Right lobe of liver (tissue), 6 donors: ENCODE measurements at regions not wholly inside any gene's neighbourhood (a gene's known extent, or its start where the extent isn't known, plus 50 kb on each side); places are given as distances from the start of the nearest gene placed in this dataset.

Experiments
- ATAC-seq, 4 donors: fragments of 200-7000 bp; cut with Tn5 transposase; one replicate each; pipeline ENCODE4 v1.9.1; 2020; ENCODE audit warnings: mild to moderate bottlenecking in 4 of 4, moderate library complexity in 4 of 4
- DNase-seq, 3 donors: peaks; one replicate each; pipeline ENCODE4 v3.0.0-alpha.2; 2020
- H3K27ac ChIP-seq, 3 donors: fragments of 200-600 bp; one replicate each; pipeline ENCODE4 v1.8.0; 2022
- H3K27me3 ChIP-seq, 2 donors: fragments of 200-600 bp; one replicate each; pipeline ENCODE4 v1.8.0; 2022
- H3K36me3 ChIP-seq, 4 donors: fragments of 200-600 bp; sonication (generic) in 1 of 4; one replicate each; pipeline versions ENCODE4 v1.5.1 to v1.8.0; 2017 to 2022; ENCODE audit warnings: control low read depth in 1 of 4
- H3K4me1 ChIP-seq, 4 donors: fragments of 200-600 bp; sonication (generic) in 1 of 4; one replicate each; pipeline versions ENCODE4 v1.5.1 to v1.8.0; 2017 to 2022; ENCODE audit warnings: control low read depth in 1 of 4
- H3K4me3 ChIP-seq, 3 donors: fragments of 200-600 bp; one replicate each; pipeline ENCODE4 v1.8.0; 2022
- H3K9me3 ChIP-seq, 4 donors: fragments of 200-600 bp; sonication (generic) in 1 of 4; one replicate each; pipeline versions ENCODE4 v1.5.1 to v1.8.0; 2017 to 2022; ENCODE audit warnings: control low read depth in 1 of 4
- CTCF ChIP-seq, 4 donors: fragments of 200-600 bp in 3 of 4; fragments of 450-650 bp in 1 of 4; IDR thresholded peaks; one replicate each; pipeline versions ENCODE4 v1.5.1 to v1.8.0; 2016 to 2022; ENCODE audit warnings: antibody characterized with exemption in 4 of 4, mild to moderate bottlenecking in 2 of 4
- POLR2A ChIP-seq: fragments of 450-650 bp; IDR thresholded peaks from one replicate; pipeline ENCODE4 v1.6.1; 2017; ENCODE audit warnings: antibody characterized with exemption, mild to moderate bottlenecking
- WGBS: methylation state at CpG from one replicate; pipeline ENCODE4 v1.1.6; 2018; ENCODE audit warnings: low coverage, low lambda C conversion rate; ENCODE audit not compliant: insufficient coverage; ENCODE audit errors: missing lambda C conversion rate; 5-methylcytosine and 5-hydroxymethylcytosine counted together
- intact Hi-C, 2 donors: fragments of 100-400 bp; cut with DNase I; formaldehyde crosslinking; loops; one replicate each; pipeline versions ENCODE4 v1.11.2 to v1.14.1; 2022
- small RNA-seq, 2 experiments: library from RNA; depleted of rRNA; stranded (forward); fragments of <200 nt; gene quantifications; one replicate each; pipeline ENCODE3, GENCODE V24; 2016
- donor health status: DM: no; HTN: yes; CAD: no.
- donor health status: DM: no; HTN: no; CAD: no.
- donor health status: DM: no; HTN: no; CAD: no.
- donor health status: DM: no; HTN: yes; CAD: no.
- donor health status: DM: no; HTN: yes; CAD: no.

- intact Hi-C loops = no loop called here
- no peak overlapping the region for H3K27ac ChIP-seq
- no peaks in the 10 kb centered on the region for H3K36me3 ChIP-seq
- TF ChIP-seq POLR2A = no peak
- TF ChIP-seq CTCF (IDR thresholded peaks at IDR 0.05) = no peak
- ATAC-seq (no peak), DNase-seq (no peak)
- H3K4me1 ChIP-seq = no peaks in the 10 kb centered on the region
- no peaks in the 10 kb centered on the region for H3K27me3 ChIP-seq
- H3K9me3 ChIP-seq = no peaks in the 10 kb centered on the region
- 74% methylated on average over 5 of the region's 5 CpGs for WGBS
- H3K4me3 ChIP-seq = no peak overlapping the region
These were observed 53.9 kb upstream of the NUDT4 start for GRCh38 chr12:93323625-93324329.

- no peaks in the 10 kb centered on the region for H3K9me3 ChIP-seq
- DNase-seq (no peak), ATAC-seq (no peak)
- no peak overlapping the region for H3K4me3 ChIP-seq
- H3K36me3 ChIP-seq = no peaks in the 10 kb centered on the region
- 93% methylated on average over 7 of the region's 7 CpGs for WGBS
- intact Hi-C loops = no loop called here
- H3K4me1 ChIP-seq = no peaks in the 10 kb centered on the region
- no peaks in the 10 kb centered on the region for H3K27me3 ChIP-seq
- TF ChIP-seq POLR2A (no peak), CTCF (IDR thresholded peaks at IDR 0.05) (no peak)
- H3K27ac ChIP-seq = no peak overlapping the region
These were observed 51.9 kb upstream of the NUDT4 start for GRCh38 chr12:93325855-93326254.

Small RNA genes lying in the stretch of these regions (small RNA-seq; reads per million reads assigned to genes)
- 0 reads per million in 2 experiments for gene RF00019
- 0 reads per million in 2 experiments for gene RF00284
- gene RPL41P5 = 0 reads per million in 2 experiments
